ENCODE measurements at regions not wholly inside any gene's neighbourhood (a gene's known extent, or its start where the extent isn't known, plus 50 kb on each side); places are given as distances from the start of the nearest gene placed in this dataset.
A peak's percentile ranks its signal among the peaks of the same experiment; 100 is the strongest.

DNA sequence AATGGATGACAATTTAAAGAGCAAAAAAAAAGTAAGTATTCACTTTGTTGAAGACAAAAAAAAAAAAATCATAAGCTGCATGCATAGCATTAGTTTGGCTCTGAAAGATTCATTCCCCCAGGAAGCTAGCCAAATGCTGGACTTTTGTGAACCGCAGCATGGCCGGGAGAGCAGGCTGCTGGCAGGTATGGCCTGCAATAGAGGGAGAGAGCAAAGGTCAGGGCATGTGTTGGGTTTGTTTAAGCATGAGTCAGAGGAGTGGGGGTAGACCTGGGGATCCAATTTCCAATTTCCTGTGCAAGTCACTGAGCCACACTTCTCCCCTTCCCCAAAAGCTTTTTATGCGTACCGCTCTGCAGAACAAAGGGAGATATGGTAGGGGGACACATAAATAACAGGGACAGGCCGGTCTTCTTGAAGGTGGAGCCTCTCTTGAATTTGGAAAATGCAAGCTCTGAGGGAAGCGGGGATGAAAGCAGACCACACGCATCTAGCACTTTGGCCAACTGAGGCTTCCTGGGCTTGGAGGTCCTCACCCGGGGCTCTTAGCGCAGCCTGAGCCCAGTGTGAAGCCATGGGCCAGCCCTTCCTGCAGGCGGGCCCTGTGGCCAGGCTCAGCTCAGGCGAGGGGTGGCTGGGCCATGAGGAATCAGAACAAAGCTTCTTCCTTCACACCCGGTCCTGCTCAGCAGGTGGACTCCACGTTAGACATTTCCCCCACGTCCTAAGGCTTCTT lies 171.1 kb downstream of the TOMM20 start (continued):
- TF ChIP-seq, protein P1, sequence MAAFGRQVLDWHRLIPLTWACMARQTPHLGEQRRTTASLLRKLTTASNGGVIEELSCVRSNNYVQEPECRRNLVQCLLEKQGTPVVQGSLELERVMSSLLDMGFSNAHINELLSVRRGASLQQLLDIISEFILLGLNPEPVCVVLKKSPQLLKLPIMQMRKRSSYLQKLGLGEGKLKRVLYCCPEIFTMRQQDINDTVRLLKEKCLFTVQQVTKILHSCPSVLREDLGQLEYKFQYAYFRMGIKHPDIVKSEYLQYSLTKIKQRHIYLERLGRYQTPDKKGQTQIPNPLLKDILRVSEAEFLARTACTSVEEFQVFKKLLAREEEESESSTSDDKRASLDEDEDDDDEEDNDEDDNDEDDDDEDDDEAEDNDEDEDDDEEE (CRISPR knock-in tag; IDR thresholded peaks at IDR 0.05): no peak
- no peak for TF ChIP-seq CHCHD3 (CRISPR knock-in tag; IDR thresholded peaks at IDR 0.05)
- peak; percentile 98 for TF ChIP-seq ETV5 (CRISPR knock-in tag; IDR thresholded peaks at IDR 0.05; ENCODE audit: borderline replicate concordance)
- TF ChIP-seq RBAK (CRISPR knock-in tag; IDR thresholded peaks at IDR 0.05): 0 out of 2 replicates have a peak, but pooled peaks have one; percentile 29
- TF ChIP-seq ZNF746 (CRISPR knock-in tag; IDR thresholded peaks at IDR 0.05): peak; percentile 97
- no peak for TF ChIP-seq ZNF75D (CRISPR knock-in tag; IDR thresholded peaks at IDR 0.05; ENCODE audit: borderline replicate concordance)
- peak; percentile 81 for TF ChIP-seq DMAP1 (CRISPR knock-in tag; IDR thresholded peaks at IDR 0.05)
- peak; percentile 71; the same call in 1 of the 2 replicates for TF ChIP-seq ZNF563 (CRISPR knock-in tag; IDR thresholded peaks at IDR 0.05)
- peak; percentile 71; the same call in 1 of the 2 replicates for TF ChIP-seq ZMYM4 (CRISPR knock-in tag; IDR thresholded peaks at IDR 0.05)
- TF ChIP-seq, protein P2, sequence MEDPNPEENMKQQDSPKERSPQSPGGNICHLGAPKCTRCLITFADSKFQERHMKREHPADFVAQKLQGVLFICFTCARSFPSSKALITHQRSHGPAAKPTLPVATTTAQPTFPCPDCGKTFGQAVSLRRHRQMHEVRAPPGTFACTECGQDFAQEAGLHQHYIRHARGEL (CRISPR knock-in tag; IDR thresholded peaks at IDR 0.05): no peak
- TF ChIP-seq TOE1 (CRISPR knock-in tag; IDR thresholded peaks at IDR 0.05): 0 out of 2 replicates have a peak, but pooled peaks have one; percentile 21
- TF ChIP-seq ZSCAN29 (CRISPR knock-in tag; conservative IDR thresholded peaks at IDR 0.05): peak; percentile 74; the same call in 1 of the 2 replicates
- TF ChIP-seq ZKSCAN5 (CRISPR knock-in tag; IDR thresholded peaks at IDR 0.05): no peak
- TF ChIP-seq, protein P3, sequence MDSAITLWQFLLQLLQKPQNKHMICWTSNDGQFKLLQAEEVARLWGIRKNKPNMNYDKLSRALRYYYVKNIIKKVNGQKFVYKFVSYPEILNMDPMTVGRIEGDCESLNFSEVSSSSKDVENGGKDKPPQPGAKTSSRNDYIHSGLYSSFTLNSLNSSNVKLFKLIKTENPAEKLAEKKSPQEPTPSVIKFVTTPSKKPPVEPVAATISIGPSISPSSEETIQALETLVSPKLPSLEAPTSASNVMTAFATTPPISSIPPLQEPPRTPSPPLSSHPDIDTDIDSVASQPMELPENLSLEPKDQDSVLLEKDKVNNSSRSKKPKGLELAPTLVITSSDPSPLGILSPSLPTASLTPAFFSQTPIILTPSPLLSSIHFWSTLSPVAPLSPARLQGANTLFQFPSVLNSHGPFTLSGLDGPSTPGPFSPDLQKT (CRISPR knock-in tag; IDR thresholded peaks at IDR 0.05; ENCODE audit: borderline replicate concordance): no peak
- TF ChIP-seq SP4 (CRISPR knock-in tag; IDR thresholded peaks at IDR 0.05): no peak
- TF ChIP-seq, protein P4, sequence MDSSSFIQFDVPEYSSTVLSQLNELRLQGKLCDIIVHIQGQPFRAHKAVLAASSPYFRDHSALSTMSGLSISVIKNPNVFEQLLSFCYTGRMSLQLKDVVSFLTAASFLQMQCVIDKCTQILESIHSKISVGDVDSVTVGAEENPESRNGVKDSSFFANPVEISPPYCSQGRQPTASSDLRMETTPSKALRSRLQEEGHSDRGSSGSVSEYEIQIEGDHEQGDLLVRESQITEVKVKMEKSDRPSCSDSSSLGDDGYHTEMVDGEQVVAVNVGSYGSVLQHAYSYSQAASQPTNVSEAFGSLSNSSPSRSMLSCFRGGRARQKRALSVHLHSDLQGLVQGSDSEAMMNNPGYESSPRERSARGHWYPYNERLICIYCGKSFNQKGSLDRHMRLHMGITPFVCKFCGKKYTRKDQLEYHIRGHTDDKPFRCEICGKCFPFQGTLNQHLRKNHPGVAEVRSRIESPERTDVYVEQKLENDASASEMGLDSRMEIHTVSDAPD (CRISPR knock-in tag; IDR thresholded peaks at IDR 0.05): peak; percentile 91
- TF ChIP-seq, protein P5, sequence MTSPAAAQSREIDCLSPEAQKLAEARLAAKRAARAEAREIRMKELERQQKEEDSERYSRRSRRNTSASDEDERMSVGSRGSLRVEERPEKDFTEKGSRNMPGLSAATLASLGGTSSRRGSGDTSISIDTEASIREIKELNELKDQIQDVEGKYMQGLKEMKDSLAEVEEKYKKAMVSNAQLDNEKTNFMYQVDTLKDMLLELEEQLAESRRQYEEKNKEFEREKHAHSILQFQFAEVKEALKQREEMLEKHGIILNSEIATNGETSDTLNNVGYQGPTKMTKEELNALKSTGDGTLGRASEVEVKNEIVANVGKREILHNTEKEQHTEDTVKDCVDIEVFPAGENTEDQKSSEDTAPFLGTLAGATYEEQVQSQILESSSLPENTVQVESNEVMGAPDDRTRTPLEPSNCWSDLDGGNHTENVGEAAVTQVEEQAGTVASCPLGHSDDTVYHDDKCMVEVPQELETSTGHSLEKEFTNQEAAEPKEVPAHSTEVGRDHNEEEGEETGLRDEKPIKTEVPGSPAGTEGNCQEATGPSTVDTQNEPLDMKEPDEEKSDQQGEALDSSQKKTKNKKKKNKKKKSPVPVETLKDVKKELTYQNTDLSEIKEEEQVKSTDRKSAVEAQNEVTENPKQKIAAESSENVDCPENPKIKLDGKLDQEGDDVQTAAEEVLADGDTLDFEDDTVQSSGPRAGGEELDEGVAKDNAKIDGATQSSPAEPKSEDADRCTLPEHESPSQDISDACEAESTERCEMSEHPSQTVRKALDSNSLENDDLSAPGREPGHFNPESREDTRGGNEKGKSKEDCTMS (CRISPR knock-in tag; conservative IDR thresholded peaks at IDR 0.05): no peak
- TF ChIP-seq, protein P6, sequence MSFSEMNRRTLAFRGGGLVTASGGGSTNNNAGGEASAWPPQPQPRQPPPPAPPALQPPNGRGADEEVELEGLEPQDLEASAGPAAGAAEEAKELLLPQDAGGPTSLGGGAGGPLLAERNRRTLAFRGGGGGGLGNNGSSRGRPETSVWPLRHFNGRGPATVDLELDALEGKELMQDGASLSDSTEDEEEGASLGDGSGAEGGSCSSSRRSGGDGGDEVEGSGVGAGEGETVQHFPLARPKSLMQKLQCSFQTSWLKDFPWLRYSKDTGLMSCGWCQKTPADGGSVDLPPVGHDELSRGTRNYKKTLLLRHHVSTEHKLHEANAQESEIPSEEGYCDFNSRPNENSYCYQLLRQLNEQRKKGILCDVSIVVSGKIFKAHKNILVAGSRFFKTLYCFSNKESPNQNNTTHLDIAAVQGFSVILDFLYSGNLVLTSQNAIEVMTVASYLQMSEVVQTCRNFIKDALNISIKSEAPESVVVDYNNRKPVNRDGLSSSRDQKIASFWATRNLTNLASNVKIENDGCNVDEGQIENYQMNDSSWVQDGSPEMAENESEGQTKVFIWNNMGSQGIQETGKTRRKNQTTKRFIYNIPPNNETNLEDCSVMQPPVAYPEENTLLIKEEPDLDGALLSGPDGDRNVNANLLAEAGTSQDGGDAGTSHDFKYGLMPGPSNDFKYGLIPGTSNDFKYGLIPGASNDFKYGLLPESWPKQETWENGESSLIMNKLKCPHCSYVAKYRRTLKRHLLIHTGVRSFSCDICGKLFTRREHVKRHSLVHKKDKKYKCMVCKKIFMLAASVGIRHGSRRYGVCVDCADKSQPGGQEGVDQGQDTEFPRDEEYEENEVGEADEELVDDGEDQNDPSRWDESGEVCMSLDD (CRISPR knock-in tag; IDR thresholded peaks at IDR 0.05; ENCODE audit: borderline replicate concordance): no peak
- TF ChIP-seq ZMYM2 (CRISPR knock-in tag; IDR thresholded peaks at IDR 0.05): no peak
- no peak for TF ChIP-seq SNAI1 (CRISPR knock-in tag; IDR thresholded peaks at IDR 0.05; ENCODE audit: borderline replicate concordance)
- no peak for TF ChIP-seq ZNF570 (CRISPR knock-in tag; IDR thresholded peaks at IDR 0.05; ENCODE audit: borderline replicate concordance)
